ENCODE measurements at regions not wholly inside any gene's neighbourhood (a gene's known extent, or its start where the extent isn't known, plus 50 kb on each side); places are given as distances from the start of the nearest gene placed in this dataset.

GRCh38 chr2:34365932-34366331 lies 766.8 kb upstream of the FAM98A start:
- FAIRE-seq (no peak), DNase-seq (ENCODE audit: low spot score) (no peak)

- FAIRE-seq (no peak), DNase-seq (ENCODE audit: low spot score) (no peak)
These were observed 766.4 kb upstream of the FAM98A start for GRCh38 chr2:34365512-34365911.

- FAIRE-seq, result no peak
- DNase-seq (ENCODE audit: low spot score), result no peak
These were observed 754.5 kb upstream of the FAM98A start for GRCh38 chr2:34353509-34354113.

GRCh38 chr2:34349527-34349926 lies 750.4 kb upstream of the FAM98A start:
- FAIRE-seq, result no peak
- DNase-seq (ENCODE audit: low spot score), result no peak

GRCh38 chr2:34345030-34345429 lies 745.9 kb upstream of the FAM98A start:
- DNase-seq (ENCODE audit: low spot score), result no peak
- no peak for FAIRE-seq

- FAIRE-seq (no peak), DNase-seq (ENCODE audit: low spot score) (no peak)
These were observed 741.2 kb upstream of the FAM98A start for GRCh38 chr2:34340307-34340706.

GRCh38 chr2:34337735-34338134 lies 738.6 kb upstream of the FAM98A start:
- DNase-seq (ENCODE audit: low spot score) (no peak), FAIRE-seq (no peak)

- FAIRE-seq, result no peak
- DNase-seq (ENCODE audit: low spot score), result no peak
These were observed 733.7 kb upstream of the FAM98A start for GRCh38 chr2:34332813-34333212.

- no peak for DNase-seq (ENCODE audit: low spot score)
- no peak for FAIRE-seq
These were observed 721.0 kb upstream of the FAM98A start for GRCh38 chr2:34320056-34320455.

GRCh38 chr2:34317797-34318196 lies 718.7 kb upstream of the FAM98A start:
- no peak for FAIRE-seq

GRCh38 chr2:34316788-34317187 lies 717.7 kb upstream of the FAM98A start:
- DNase-seq (ENCODE audit: low spot score), result no peak
- FAIRE-seq, result no peak

More at GRCh38 chr2:34317797-34318196, 718.7 kb upstream of the FAM98A start:
- no peak for DNase-seq (ENCODE audit: low spot score)

GRCh38 chr2:34311816-34312215 lies 712.7 kb upstream of the FAM98A start:
- no peak for DNase-seq (ENCODE audit: low spot score)
- FAIRE-seq, result no peak

GRCh38 chr2:34308140-34308539 lies 709.0 kb upstream of the FAM98A start:
- DNase-seq (ENCODE audit: low spot score) (no peak), FAIRE-seq (no peak)

GRCh38 chr2:34307636-34308035 lies 708.5 kb upstream of the FAM98A start:
- FAIRE-seq (no peak), DNase-seq (ENCODE audit: low spot score) (no peak)

GRCh38 chr2:34306745-34307144 lies 707.6 kb upstream of the FAM98A start:
- FAIRE-seq (no peak), DNase-seq (ENCODE audit: low spot score) (no peak)

GRCh38 chr2:34305587-34305986 lies 706.5 kb upstream of the FAM98A start:
- no peak for FAIRE-seq

GRCh38 chr2:34294961-34295360 lies 695.9 kb upstream of the FAM98A start:
- no peak for DNase-seq (ENCODE audit: low spot score)
- no peak for FAIRE-seq

More at GRCh38 chr2:34305587-34305986, 706.5 kb upstream of the FAM98A start:
- no peak for DNase-seq (ENCODE audit: low spot score)

GRCh38 chr2:34291076-34291475 lies 692.0 kb upstream of the FAM98A start:
- DNase-seq (ENCODE audit: low spot score) (no peak), FAIRE-seq (no peak)

GRCh38 chr2:34288016-34288415 lies 688.9 kb upstream of the FAM98A start:
- no peak for DNase-seq (ENCODE audit: low spot score)
- FAIRE-seq, result no peak

GRCh38 chr2:34280606-34281005 lies 681.5 kb upstream of the FAM98A start:
- DNase-seq (ENCODE audit: low spot score) (no peak), FAIRE-seq (no peak)

- no peak for DNase-seq (ENCODE audit: low spot score)
- no peak for FAIRE-seq
These were observed 668.0 kb upstream of the FAM98A start for GRCh38 chr2:34266908-34267697.

GRCh38 chr2:34261701-34262100 lies 662.6 kb upstream of the FAM98A start:
- DNase-seq (ENCODE audit: low spot score) (no peak), FAIRE-seq (no peak)

- no peak for DNase-seq (ENCODE audit: low spot score)
- no peak for FAIRE-seq
These were observed 655.3 kb upstream of the FAM98A start for GRCh38 chr2:34254272-34254878.
